ENCODE measurements at regions not wholly inside any gene's neighbourhood (a gene's known extent, or its start where the extent isn't known, plus 50 kb on each side); places are given as distances from the start of the nearest gene placed in this dataset.
"Not testable (repeated sequence)": the region's sequence is repeated elsewhere in the genome, so short reads cannot be mapped to it uniquely, and the experiment has no call there.

DNA sequence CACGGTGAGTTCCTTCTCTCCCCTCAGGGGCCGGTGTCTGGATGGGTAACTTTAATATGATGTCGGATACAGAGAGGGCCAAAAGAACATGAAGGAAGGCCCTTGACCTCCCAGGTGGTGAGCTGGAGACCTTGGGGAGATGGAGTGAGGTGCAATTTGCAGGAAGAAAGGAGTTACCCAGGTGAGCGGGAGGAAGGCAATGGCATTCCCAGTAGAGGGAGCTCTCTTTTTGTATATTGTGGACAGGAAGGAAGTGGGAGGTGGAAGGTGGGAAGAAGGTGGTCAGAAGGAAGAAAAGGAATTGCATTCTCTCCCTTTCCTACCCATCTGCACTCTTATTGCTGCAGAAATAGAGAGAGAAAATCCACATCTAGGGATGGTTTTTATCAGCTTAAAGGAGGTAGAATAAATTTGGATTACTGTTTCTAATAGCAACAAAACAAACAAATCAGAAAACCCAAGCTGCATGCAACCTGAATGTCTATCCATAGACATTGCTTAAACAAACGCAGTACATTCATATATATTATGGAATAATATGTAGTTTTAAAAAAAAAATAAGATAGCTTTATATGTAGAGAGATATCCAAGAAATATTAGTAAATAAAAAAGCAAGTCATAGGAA lies 169.0 kb upstream of the TSC22D2 start:
- DNase-seq, result no peak

DNA sequence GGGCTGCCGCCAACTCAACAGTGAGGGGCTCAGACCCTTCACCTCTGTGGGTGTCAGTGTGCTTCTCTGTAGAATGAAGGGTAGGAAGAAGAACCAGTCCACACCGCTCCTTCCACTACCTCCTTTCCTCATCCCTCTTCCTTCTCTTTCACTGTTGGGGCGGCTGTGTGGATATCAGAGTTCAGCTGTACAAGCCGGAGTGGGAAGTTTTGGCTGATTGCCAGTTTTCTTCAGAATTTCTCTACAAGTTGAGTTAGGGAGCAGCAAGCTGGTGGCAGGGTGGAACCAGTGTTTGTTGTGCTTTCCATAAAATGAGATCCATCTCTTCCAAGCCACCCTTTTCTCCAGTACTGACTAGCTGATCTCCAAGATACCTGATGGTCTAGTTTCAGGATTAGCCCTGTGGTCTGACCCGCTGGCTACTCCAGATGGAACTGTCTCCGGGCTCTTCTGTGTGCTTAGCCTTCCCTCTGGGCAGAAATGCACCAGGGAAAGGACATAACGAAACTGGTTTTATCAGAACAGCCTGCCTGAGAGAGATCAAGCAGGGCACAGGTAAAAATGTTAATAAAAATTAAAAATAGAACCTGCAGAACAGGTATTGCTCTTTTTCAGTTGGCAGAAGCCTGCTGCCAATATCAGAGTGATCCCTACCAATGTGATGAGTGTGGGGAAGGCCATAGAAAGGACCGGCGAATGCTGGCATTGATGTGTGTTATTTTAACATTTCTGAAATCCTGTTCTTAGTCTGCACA lies 169.9 kb upstream of the TSC22D2 start:
- DNase-seq, result no peak

DNA sequence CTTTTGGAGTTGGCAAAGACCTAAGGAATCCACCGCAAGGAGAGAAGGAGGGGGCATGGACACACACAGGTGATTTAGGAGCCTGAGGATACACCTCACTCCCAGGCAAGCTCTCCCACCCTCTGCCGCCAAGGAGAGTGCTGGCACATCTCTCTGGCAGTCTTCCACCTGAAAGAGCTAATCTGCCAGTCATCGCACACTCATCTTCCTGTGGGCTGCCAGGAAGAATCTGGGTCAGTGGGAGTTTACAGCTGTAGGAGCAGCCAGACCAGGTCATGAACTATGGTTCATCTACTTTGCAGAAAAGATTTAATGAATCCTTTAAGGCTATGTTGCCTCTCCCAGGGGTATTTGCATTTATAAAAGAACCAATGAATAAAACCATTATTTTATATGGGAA lies 170.6 kb upstream of the TSC22D2 start:
- DNase-seq, result no peak

DNA sequence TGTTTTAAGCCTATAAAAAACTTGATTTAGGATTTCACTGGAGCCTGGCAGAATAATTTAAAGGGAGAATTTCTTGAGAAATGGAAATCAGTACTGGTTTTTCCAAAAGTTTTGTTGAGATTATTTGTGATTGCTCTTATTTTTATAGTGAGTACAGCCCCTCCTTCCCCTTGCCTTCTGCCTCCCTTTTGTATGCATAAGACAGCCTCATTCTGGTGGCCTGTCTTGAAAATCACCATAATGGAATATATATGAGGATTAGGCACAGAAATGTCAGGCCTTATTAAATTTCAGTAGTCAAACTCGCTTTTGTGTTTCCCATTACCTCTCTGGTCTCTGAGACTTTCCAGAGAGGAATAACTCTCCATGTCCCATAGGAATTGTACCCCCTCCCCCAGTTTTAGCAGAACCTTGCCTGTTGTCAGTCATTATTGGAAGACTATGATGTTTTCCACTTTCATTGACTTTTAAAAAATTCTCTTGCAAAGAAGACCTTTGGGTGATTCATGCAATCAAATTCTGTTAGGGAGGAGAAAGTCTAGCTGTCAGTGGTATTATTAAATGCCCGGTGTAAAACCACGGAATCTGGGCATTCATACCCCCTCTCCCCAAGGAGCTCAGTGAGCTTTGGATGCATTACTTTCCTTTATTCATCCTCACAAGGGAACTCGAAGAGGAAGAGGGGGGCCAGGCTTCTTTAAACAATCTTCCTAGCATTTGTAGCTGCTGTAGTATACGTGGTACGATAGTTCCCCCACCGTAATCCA lies 171.6 kb upstream of the TSC22D2 start:
- DNase-seq, result no peak

DNA sequence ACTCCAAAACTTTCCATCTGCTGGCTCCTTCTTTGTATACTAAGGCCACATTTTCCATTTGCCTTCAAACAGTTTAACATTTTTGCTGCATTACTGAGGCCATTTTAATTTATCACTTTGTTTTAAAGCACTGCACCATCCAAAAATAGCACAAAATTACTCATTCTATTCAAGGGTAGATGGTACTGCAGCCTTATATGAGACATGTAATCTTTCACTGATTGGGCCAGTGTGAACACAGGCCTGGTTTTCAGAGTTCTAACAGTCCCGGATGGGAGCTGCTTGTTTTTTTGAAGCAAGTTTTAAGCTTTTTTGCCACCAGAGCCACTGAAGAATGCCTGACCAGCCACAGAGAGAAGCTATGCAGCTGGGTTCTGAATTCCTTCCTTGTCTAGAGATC lies 172.3 kb upstream of the TSC22D2 start:
- no peak for DNase-seq

DNA sequence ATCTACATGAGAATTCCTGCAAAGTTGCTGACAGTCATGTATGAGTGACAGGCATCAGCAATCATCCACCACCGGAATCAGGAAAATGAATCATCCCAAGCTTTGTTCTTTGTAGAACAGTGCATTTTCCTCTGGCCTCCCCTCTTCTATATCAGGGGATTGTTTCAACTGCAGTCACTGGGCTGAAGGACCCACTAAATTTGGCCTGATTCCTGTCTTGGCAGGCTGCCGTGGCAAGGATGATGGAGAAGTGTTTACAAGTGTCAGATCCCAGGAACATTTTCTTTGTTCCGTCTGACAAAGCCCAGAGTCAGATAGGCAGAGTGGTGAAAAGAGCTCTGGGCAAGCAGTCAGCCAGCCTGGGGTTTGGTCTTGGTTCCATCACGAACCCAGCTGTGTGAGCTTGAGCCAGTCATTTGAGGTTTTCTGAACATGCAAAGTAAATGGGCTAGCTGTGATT lies 175.1 kb upstream of the TSC22D2 start:
- DNase-seq, result no peak

DNA sequence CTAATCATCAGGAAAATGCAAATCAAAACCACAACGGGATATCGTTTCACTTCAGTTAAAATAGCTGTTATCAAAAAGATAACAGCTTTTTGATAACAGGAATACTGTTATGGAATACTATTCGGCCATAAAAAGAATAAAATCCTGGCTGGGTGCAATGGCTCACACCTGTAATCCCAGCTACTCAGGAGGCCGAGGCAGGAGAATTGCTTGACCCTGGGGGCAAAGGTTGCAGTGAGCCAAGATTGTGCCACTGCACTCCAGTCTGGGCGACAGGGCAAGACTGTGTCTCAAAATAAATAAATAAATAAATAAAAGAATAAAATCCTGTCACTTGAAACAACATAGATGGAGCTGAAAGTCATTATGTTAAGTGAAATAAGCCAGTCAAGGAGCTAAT lies 178.1 kb upstream of the TSC22D2 start:
- DNase-seq, result no peak

DNA sequence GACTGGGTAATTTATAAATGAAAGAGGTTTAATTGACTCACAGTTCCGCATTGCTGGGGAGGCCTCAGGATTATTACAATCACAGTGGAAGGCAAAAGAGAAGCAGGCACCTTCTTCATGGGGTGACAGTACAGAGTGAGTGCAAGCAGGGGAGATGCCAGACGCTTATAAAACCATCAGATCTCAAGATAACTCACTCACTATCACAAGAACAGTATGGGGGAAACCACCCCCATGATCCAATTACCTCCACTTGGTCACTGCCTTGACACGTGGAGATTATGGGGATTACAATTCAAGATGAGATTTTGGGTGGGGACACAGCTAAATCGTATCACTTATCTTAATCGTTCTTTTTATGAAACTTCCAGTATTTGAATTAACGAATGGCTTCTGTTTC lies 179.5 kb upstream of the TSC22D2 start:
- DNase-seq, result not testable (repeated sequence)

DNA sequence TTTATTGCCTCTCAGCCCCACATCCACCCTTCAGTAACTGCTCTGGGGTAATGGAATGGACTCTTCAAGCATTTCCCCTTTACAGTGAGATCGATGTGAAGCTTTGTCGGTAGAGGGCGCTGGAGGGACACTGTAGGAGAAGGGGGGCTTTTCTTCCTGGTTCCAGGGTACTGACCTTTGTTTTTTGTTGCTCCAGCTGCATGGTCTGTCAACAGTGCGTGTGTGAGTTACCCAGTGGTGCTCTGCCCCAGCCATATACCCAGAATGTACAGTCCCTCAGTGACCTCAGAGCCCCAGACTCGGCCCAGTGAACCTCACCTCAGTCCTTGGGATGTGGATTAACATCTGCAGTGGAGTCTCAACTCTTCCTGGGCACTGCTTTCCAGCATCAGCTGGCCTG lies 180.3 kb upstream of the TSC22D2 start:
- DNase-seq, result peak; percentile 79

DNA sequence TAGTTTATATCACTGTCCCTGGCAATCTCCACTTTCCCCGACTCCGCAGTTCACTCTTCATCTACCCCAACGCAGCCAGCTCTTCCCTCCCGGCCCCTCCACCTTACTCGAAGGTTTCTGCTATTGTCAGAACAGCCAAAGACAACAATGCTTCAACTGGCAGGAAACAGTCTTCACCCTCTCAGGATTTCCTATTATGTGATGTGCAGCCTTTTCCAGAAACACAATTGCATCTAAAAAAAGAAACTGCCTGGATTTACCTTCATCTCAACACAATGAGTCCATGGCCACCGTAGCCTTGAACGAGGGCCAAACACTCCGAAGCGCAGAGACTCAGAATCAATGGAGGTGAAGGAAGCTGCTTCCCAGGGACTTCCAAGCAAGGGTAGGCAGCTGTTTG lies 182.1 kb upstream of the TSC22D2 start:
- no peak for DNase-seq

DNA sequence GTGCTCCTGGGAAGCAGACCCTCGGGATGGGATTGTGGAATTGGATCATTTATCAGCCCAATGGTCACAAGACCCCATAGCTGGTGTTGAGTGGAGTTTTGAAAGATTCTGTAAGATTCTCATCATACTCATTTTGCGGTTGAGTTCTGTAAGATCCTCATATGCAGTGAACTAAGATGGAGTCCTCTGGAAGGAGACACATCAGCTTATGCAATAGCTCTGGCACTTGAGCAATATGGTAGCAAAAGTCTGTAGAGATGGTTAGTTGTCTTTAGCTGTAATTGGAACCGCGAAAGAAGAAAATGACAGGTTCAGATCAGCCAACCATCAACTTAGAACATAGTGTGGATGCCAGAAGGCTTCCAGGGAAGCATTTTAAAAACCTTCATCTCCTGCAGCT lies 184.5 kb upstream of the TSC22D2 start:
- no peak for DNase-seq

DNA sequence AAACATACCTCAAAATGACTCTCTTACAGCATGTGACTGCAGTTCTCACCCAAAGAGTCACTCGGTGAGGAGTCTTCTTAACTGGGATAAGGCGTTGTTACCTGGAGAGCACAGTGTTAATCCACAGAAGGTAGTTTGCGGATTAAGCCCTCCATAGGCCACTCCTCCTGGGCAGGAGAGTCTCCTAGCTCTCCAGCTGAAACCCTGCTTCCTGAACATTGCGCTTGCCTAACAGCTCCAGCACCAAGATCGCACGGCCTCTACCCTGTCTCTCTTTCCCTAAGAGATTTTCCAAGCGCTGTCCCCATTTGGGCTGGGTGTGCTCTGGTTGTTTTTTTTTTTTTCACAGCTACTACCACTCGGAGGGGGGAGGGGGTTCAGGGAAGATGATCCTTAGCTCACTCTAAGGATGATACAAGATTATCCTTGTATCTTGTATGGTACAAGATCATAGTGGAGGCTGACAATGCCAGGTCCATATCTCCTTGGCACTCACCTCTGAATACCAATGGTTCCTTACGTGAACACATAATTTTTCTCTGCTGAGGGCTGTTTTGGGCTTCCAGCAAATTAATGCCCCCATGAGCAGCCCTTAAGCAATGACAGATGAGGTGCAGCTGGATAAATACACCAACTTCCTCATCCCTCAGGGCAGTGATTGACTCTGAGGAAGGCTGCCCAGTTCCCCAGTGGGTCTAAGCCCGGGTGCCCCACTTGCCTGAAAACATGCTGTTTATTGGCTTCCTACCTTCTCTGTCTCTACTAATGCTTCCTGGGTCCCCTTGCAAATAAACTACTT lies 185.2 kb upstream of the TSC22D2 start:
- DNase-seq, result no peak

DNA sequence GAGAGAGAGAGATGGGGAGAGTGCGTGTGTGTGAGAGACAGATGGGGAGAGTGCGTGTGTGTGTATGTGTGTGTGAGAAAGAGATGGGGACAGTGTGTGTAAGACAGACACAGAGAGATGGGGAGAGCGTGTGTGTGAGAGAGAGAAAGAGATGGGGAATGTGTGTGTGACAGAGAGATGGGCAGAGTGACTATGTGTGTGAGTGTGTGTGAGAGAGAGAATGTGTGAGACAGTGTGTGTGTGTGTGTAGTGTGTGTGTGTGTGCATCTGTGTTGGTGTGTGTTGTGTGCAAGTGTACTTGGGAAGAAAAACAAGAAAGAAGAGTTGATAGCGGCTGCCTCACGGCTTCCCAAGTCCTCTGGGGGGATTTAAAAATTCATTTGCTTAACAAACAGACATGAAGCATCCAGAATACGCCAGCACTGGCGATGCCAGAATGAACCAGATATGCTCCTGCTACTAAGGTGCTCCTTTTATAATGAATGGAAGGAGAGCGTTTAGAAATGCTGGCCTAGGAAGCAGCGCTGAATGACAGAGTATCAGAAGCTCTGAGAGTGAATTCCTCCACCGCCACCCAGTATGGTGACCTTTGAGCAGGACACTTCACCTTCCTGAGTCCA lies 186.1 kb upstream of the TSC22D2 start:
- DNase-seq, result no peak

DNA sequence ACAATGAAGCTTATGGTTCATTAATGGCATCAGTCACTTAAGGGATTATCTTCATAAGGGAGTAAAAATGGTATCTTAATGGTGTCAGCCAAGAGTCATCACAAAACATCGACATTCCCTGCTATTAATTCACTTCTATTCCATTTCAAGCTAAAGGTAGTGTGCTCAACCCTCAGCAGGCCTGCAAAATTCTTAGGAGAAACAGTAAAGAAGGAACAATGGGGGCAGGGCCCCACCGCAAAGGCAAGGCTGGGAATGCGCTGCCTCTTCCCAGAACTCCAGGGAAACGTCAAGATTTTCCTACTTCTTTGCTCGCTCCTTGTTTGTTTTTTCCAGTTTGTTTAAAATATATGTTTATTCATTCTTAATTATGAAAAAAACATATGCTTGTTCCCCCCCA lies 187.3 kb upstream of the TSC22D2 start:
- no peak for DNase-seq

DNA sequence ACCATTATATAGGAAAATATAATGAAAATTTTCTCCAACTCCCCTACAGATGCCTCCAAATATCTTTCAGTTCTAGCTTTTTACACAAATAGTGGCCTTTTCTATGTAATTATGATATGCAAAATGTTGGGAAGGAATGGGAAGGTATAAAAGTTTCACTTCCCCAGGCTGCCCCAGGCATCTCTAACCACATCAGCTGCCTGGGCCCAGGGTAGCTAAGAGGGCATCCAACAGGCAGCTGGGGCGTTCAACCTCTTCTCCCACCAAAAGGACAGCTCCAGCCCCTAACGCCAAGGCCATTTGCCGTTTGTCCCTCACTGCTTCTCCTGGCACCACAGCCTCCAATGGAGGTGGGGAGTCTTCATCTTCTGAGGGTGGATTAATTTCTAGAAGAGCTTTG lies 188.1 kb upstream of the TSC22D2 start:
- DNase-seq, result no peak

DNA sequence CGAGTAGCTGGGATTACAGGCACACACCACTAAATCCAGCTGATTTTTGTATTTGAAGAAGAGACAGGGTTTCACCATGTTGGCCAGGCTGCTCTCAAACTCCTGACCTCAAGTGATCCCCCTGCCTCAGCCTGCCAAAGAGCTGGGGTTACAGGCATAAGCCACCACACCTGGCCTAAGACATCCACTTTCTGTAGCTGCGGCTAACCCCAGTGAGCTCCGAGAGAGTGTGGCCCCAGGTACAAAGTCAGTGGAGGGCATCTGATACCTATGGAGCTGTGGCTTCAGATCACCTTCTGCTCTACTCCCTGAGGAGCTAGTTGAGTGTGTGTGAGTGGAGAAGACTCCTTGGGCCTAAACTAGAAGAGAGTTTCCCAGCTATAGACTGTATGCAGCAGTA lies 189.3 kb upstream of the TSC22D2 start:
- no peak for DNase-seq

DNA sequence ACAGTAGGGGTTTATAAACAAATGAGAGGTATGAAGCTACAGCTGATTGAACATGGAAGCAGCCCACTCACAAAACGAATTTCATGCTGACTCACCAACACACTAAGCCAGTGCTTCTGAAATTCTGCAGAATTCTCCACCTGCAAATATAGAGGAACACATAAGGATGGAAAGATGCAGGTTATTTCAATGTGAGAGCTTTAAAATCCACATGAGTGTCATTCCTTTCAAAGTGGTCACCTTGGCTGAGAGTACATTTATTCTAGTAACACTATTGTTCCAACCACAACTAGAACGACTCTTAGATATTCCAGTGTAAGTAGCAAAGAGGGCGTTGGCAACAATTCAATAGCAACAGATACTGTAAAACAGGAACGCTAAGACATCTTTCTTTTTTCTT lies 189.9 kb upstream of the TSC22D2 start:
- no peak for DNase-seq

DNA sequence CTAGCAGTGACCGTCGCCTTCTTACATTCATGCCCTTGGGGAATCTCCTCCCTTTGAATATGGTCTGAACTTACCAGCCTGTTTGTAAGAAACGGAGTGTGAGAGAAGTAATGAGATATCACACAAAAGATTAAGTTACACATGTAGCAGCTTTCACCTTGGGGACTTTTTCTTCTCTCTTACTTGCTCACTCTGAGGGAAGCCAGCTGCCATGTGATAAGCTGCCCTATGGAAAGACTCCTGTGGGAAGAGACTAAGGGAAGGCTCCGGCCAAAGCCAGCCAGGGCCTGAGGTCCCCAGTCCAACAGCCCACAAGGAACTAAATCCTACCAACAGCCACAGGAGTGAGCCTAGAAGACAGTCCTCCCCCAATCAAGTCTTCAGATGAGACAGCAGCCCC lies 190.4 kb upstream of the TSC22D2 start:
- DNase-seq, result no peak

DNA sequence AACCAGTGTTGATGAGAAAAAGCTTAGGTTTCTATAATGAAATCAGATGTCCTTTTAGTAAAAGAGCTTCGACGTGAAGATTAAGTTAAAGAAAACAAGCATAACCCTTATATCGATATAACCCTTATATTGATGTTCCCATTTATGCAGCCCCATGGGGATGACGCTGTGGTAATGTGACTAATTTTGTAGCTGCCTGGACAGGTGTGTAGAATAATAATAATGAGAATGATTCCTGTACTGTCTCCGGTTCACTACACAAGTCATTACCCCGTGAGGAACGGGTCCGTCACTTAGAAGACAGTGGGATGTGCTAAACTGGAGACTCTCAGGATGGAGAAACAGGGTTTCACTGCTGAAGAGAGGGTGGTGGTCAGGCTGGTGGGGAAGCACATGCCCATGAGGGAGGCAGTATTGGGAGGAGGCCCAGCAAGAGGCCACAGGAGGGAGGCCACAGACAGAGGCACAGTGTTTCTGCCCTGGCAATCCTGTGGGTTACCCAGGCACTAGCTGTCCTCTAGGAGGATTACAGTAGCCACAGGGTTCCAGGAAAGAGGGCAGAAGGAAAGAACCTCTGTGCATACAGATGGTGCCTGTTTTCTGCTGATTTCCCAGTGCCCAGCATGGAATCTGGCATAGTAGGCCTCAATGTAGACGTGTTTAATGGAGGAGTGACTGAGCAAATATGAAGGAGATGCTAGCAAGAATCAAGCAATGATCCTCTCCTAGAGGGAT lies 191.1 kb upstream of the TSC22D2 start:
- no peak for DNase-seq

DNA sequence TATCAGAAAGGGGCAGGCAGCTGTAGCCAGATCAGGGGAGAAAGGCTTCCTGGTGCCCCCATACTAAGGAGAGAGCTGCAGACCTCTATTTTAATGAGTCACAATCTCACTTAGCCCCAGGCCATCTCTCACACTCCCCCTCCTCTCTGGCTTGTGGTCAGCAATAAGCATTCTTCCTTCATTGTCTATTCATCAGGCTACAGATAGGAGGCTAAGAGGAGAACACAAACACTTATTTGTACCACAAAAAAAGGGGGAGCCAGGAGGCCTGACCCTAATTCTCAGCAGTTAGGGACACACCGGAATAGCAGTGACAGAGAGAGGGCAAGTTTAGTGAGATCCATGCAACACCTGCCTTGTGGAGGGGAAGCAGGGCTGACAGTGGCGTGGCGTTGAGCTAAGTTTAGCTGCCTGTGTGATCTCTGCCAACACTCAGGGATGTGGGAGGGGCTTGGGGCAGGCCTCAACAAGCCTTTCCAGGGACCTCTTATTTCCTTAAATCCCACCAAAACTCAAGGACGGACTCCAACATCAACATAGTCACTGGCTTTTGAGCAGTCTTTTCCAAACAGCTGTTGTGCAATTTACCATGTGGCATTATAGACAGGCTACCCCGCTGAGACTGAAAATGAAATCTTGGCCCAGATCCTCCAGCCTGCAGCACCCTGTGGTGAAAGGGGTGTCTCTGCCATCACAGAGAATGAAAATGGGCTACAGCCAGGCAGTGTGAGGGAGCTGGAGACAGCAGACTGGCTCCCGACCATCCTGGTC lies 191.9 kb upstream of the TSC22D2 start:
- no peak for DNase-seq

DNA sequence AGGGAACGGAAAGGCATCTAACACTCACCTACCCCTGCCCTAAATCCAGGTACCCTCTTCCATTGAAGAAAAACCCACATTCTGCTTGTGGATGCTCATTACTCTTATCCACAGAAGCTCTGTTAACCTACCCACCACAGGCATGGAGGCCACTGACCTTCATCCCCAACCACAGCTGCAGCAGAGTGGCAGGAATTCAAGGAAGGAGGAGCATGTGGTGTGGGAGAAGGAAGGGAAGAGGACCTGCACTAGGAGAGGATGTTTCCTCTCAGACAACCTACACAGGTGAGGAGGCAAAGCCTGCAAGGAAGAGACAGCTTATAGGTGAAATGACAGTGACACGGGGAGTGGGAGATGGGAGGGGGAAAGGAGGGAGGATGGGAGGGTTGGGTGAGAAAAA lies 192.5 kb upstream of the TSC22D2 start:
- DNase-seq, result no peak

All from hematopoietic multipotent progenitor cell treated with erythropoietin and hydrocortisone succinate and interleukin-3 and kit ligand, for 8 days (in vitro differentiated cells).